ENCODE measurements at regions not wholly inside any gene's neighbourhood (a gene's known extent, or its start where the extent isn't known, plus 50 kb on each side); places are given as distances from the start of the nearest gene placed in this dataset.

GRCh38 chr2:7951490-7951889 lies 730.4 kb upstream of the ID2 start:
- Histone ChIP-seq H3K36me3 (ENCODE audit: control insufficient read depth in 3 of 3, insufficient read depth in 3 of 3, low read length in 3 of 3) (no peaks in the 10 kb centered on the region), H3K4me3 (ENCODE audit: low read length in 3 of 3) (no peak overlapping the region), H3K4me1 (ENCODE audit: control insufficient read depth in 3 of 3, insufficient read depth in 3 of 3, low read length in 3 of 3) (no peaks in the 10 kb centered on the region), H3K27ac (ENCODE audit: low read depth, low read length) (no peak overlapping the region), H3K9ac (ENCODE audit: low read depth in 1 of 3, low read length in 3 of 3) (no peak overlapping the region), H3K27me3 (ENCODE audit: control insufficient read depth in 3 of 3, insufficient read depth in 3 of 3, low read length in 3 of 3) (peaks cover 5 to 12% (median 11%) of the 10 kb centered on the region in 3 donors), H3K9me3 (ENCODE audit: control insufficient read depth in 3 of 3, low read length in 3 of 3) (no peaks in the 10 kb centered on the region)

- H3K36me3 ChIP-seq (ENCODE audit: control insufficient read depth in 3 of 3, insufficient read depth in 3 of 3, low read length in 3 of 3) = no peaks in the 10 kb centered on the region
- peaks cover 5 to 12% (median 11%) of the 10 kb centered on the region in 3 donors for H3K27me3 ChIP-seq (ENCODE audit: control insufficient read depth in 3 of 3, insufficient read depth in 3 of 3, low read length in 3 of 3)
- no peaks in the 10 kb centered on the region for H3K9me3 ChIP-seq (ENCODE audit: control insufficient read depth in 3 of 3, low read length in 3 of 3)
- no peak overlapping the region for H3K9ac ChIP-seq (ENCODE audit: low read depth in 1 of 3, low read length in 3 of 3)
- H3K27ac ChIP-seq (ENCODE audit: low read depth, low read length) = no peak overlapping the region
- H3K4me1 ChIP-seq (ENCODE audit: control insufficient read depth in 3 of 3, insufficient read depth in 3 of 3, low read length in 3 of 3) = no peaks in the 10 kb centered on the region
- no peak overlapping the region for H3K4me3 ChIP-seq (ENCODE audit: low read length in 3 of 3)
These were observed 729.7 kb upstream of the ID2 start for GRCh38 chr2:7952046-7952745.

- Histone ChIP-seq H3K27me3 (ENCODE audit: control insufficient read depth in 3 of 3, insufficient read depth in 3 of 3, low read length in 3 of 3) (peaks cover 5 to 12% (median 11%) of the 10 kb centered on the region in 3 donors), H3K36me3 (ENCODE audit: control insufficient read depth in 3 of 3, insufficient read depth in 3 of 3, low read length in 3 of 3) (no peaks in the 10 kb centered on the region), H3K9ac (ENCODE audit: low read depth in 1 of 3, low read length in 3 of 3) (no peak overlapping the region), H3K9me3 (ENCODE audit: control insufficient read depth in 3 of 3, low read length in 3 of 3) (no peaks in the 10 kb centered on the region), H3K4me3 (ENCODE audit: low read length in 3 of 3) (no peak overlapping the region), H3K27ac (ENCODE audit: low read depth, low read length) (no peak overlapping the region), H3K4me1 (ENCODE audit: control insufficient read depth in 3 of 3, insufficient read depth in 3 of 3, low read length in 3 of 3) (no peaks in the 10 kb centered on the region)
These were observed 728.7 kb upstream of the ID2 start for GRCh38 chr2:7953195-7953594.

- no peak overlapping the region for H3K27ac ChIP-seq (ENCODE audit: low read depth, low read length)
- H3K4me1 ChIP-seq (ENCODE audit: control insufficient read depth in 3 of 3, insufficient read depth in 3 of 3, low read length in 3 of 3) = no peaks in the 10 kb centered on the region
- no peaks in the 10 kb centered on the region for H3K9me3 ChIP-seq (ENCODE audit: control insufficient read depth in 3 of 3, low read length in 3 of 3)
- H3K36me3 ChIP-seq (ENCODE audit: control insufficient read depth in 3 of 3, insufficient read depth in 3 of 3, low read length in 3 of 3) = no peaks in the 10 kb centered on the region
- no peak overlapping the region for H3K4me3 ChIP-seq (ENCODE audit: low read length in 3 of 3)
- no peak overlapping the region for H3K9ac ChIP-seq (ENCODE audit: low read depth in 1 of 3, low read length in 3 of 3)
- H3K27me3 ChIP-seq (ENCODE audit: control insufficient read depth in 3 of 3, insufficient read depth in 3 of 3, low read length in 3 of 3) = peaks cover 5 to 12% (median 11%) of the 10 kb centered on the region in 3 donors
These were observed 727.6 kb upstream of the ID2 start for GRCh38 chr2:7954234-7954633.

GRCh38 chr2:7956126-7956689 lies 725.6 kb upstream of the ID2 start:
- H3K9ac ChIP-seq (ENCODE audit: low read depth in 1 of 3, low read length in 3 of 3) = no peak overlapping the region
- H3K27me3 ChIP-seq (ENCODE audit: control insufficient read depth in 3 of 3, insufficient read depth in 3 of 3, low read length in 3 of 3) = peaks cover 2 to 6% (median 5%) of the 10 kb centered on the region in 3 donors
- H3K27ac ChIP-seq (ENCODE audit: low read depth, low read length) = no peak overlapping the region
- H3K4me3 ChIP-seq (ENCODE audit: low read length in 3 of 3) = no peak overlapping the region
- no peaks in the 10 kb centered on the region for H3K4me1 ChIP-seq (ENCODE audit: control insufficient read depth in 3 of 3, insufficient read depth in 3 of 3, low read length in 3 of 3)
- no peaks in the 10 kb centered on the region for H3K9me3 ChIP-seq (ENCODE audit: control insufficient read depth in 3 of 3, low read length in 3 of 3)
- H3K36me3 ChIP-seq (ENCODE audit: control insufficient read depth in 3 of 3, insufficient read depth in 3 of 3, low read length in 3 of 3) = no peaks in the 10 kb centered on the region

GRCh38 chr2:7961550-7961949 lies 720.3 kb upstream of the ID2 start:
- Histone ChIP-seq H3K9ac (ENCODE audit: low read depth in 1 of 3, low read length in 3 of 3) (no peak overlapping the region), H3K4me3 (ENCODE audit: low read length in 3 of 3) (no peak overlapping the region), H3K9me3 (ENCODE audit: control insufficient read depth in 3 of 3, low read length in 3 of 3) (no peaks in the 10 kb centered on the region), H3K36me3 (ENCODE audit: control insufficient read depth in 3 of 3, insufficient read depth in 3 of 3, low read length in 3 of 3) (no peaks in the 10 kb centered on the region), H3K27me3 (ENCODE audit: control insufficient read depth in 3 of 3, insufficient read depth in 3 of 3, low read length in 3 of 3) (peaks cover 0 to under 1% (median 0%) of the 10 kb centered on the region in 3 donors), H3K4me1 (ENCODE audit: control insufficient read depth in 3 of 3, insufficient read depth in 3 of 3, low read length in 3 of 3) (no peaks in the 10 kb centered on the region), H3K27ac (ENCODE audit: low read depth, low read length) (no peak overlapping the region)

- H3K9ac ChIP-seq (ENCODE audit: low read depth in 1 of 3, low read length in 3 of 3) = no peak overlapping the region
- H3K9me3 ChIP-seq (ENCODE audit: control insufficient read depth in 3 of 3, low read length in 3 of 3) = no peaks in the 10 kb centered on the region
- no peak overlapping the region for H3K27ac ChIP-seq (ENCODE audit: low read depth, low read length)
- H3K4me3 ChIP-seq (ENCODE audit: low read length in 3 of 3) = no peak overlapping the region
- no peaks in the 10 kb centered on the region for H3K36me3 ChIP-seq (ENCODE audit: control insufficient read depth in 3 of 3, insufficient read depth in 3 of 3, low read length in 3 of 3)
- H3K4me1 ChIP-seq (ENCODE audit: control insufficient read depth in 3 of 3, insufficient read depth in 3 of 3, low read length in 3 of 3) = no peaks in the 10 kb centered on the region
- peaks cover 0 to 3% (median 0%) of the 10 kb centered on the region in 3 donors for H3K27me3 ChIP-seq (ENCODE audit: control insufficient read depth in 3 of 3, insufficient read depth in 3 of 3, low read length in 3 of 3)
These were observed 719.7 kb upstream of the ID2 start for GRCh38 chr2:7962161-7962560.

GRCh38 chr2:7963787-7964186 lies 718.1 kb upstream of the ID2 start:
- H3K4me3 ChIP-seq (ENCODE audit: low read length in 3 of 3) = no peak overlapping the region
- no peak overlapping the region for H3K9ac ChIP-seq (ENCODE audit: low read depth in 1 of 3, low read length in 3 of 3)
- no peaks in the 10 kb centered on the region for H3K36me3 ChIP-seq (ENCODE audit: control insufficient read depth in 3 of 3, insufficient read depth in 3 of 3, low read length in 3 of 3)
- H3K9me3 ChIP-seq (ENCODE audit: control insufficient read depth in 3 of 3, low read length in 3 of 3) = no peaks in the 10 kb centered on the region
- H3K27me3 ChIP-seq (ENCODE audit: control insufficient read depth in 3 of 3, insufficient read depth in 3 of 3, low read length in 3 of 3) = peaks cover 0 to 3% (median 0%) of the 10 kb centered on the region in 3 donors
- no peak overlapping the region for H3K27ac ChIP-seq (ENCODE audit: low read depth, low read length)
- H3K4me1 ChIP-seq (ENCODE audit: control insufficient read depth in 3 of 3, insufficient read depth in 3 of 3, low read length in 3 of 3) = no peaks in the 10 kb centered on the region

GRCh38 chr2:7966032-7966431 lies 715.8 kb upstream of the ID2 start:
- Histone ChIP-seq H3K4me3 (ENCODE audit: low read length in 3 of 3) (no peak overlapping the region), H3K9ac (ENCODE audit: low read depth in 1 of 3, low read length in 3 of 3) (no peak overlapping the region), H3K27me3 (ENCODE audit: control insufficient read depth in 3 of 3, insufficient read depth in 3 of 3, low read length in 3 of 3) (peaks cover 0 to 3% (median 0%) of the 10 kb centered on the region in 3 donors), H3K9me3 (ENCODE audit: control insufficient read depth in 3 of 3, low read length in 3 of 3) (no peaks in the 10 kb centered on the region), H3K27ac (ENCODE audit: low read depth, low read length) (no peak overlapping the region), H3K36me3 (ENCODE audit: control insufficient read depth in 3 of 3, insufficient read depth in 3 of 3, low read length in 3 of 3) (no peaks in the 10 kb centered on the region), H3K4me1 (ENCODE audit: control insufficient read depth in 3 of 3, insufficient read depth in 3 of 3, low read length in 3 of 3) (no peaks in the 10 kb centered on the region)

- H3K9me3 ChIP-seq (ENCODE audit: control insufficient read depth in 3 of 3, low read length in 3 of 3) = no peaks in the 10 kb centered on the region
- H3K27me3 ChIP-seq (ENCODE audit: control insufficient read depth in 3 of 3, insufficient read depth in 3 of 3, low read length in 3 of 3) = peaks cover 0 to 3% (median 0%) of the 10 kb centered on the region in 3 donors
- no peaks in the 10 kb centered on the region for H3K4me1 ChIP-seq (ENCODE audit: control insufficient read depth in 3 of 3, insufficient read depth in 3 of 3, low read length in 3 of 3)
These were observed 714.0 kb upstream of the ID2 start for GRCh38 chr2:7967707-7968405.

More at GRCh38 chr2:7967707-7968405, 714.0 kb upstream of the ID2 start:
- Histone ChIP-seq H3K36me3 (ENCODE audit: control insufficient read depth in 3 of 3, insufficient read depth in 3 of 3, low read length in 3 of 3) (no peaks in the 10 kb centered on the region), H3K9ac (ENCODE audit: low read depth in 1 of 3, low read length in 3 of 3) (no peak overlapping the region), H3K27ac (ENCODE audit: low read depth, low read length) (no peak overlapping the region), H3K4me3 (ENCODE audit: low read length in 3 of 3) (no peak overlapping the region)
